GM12878 (cell line): ENCODE measurements at regions not wholly inside any gene's neighbourhood (a gene's known extent, or its start where the extent isn't known, plus 50 kb on each side); places are given as distances from the start of the nearest gene placed in this dataset.

Experiments used
- ATAC-seq: fragments of 200-7000 bp; cut with Tn5 transposase; 3 replicates; pipeline ENCODE4 v1.9.1; 2020; ENCODE audit warnings: mild to moderate bottlenecking, moderate library complexity
- BruUV-seq: library from RNA; stranded (reverse); fragments of 400-500 nt; replicated peaks from 2 replicates; lab custom pipeline; 2021; lab: Mats Ljungman, UMichigan
- CTCF ChIA-PET: fragments of 300-600 bp; sonication (Branson Sonifier 250); formaldehyde crosslinking; extraction: SDS; loops from one replicate; lab custom pipeline; 2021; ENCODE audit warnings: inconsistent platforms; lab: Yijun Ruan, JAX
- POLR2A ChIA-PET: fragments of 350-600 bp; formaldehyde crosslinking; extraction: SDS; loops from one replicate; lab custom pipeline; 2021; ENCODE audit warnings: inconsistent platforms; lab: Charles Lee
- RAD21 ChIA-PET: fragments of 300-600 bp; sonication (Branson Sonifier 250); formaldehyde crosslinking; loops from one replicate; lab custom pipeline; 2023; ENCODE audit warnings: antibody characterized with exemption; ENCODE audit not compliant: unreplicated experiment; lab: Charles Lee
- SMC1A ChIA-PET: fragments of 300-600 bp; sonication (Branson Sonifier 250); formaldehyde crosslinking; loops from one replicate; lab custom pipeline; 2023; ENCODE audit not compliant: unreplicated experiment, uncharacterized antibody; lab: Charles Lee
- DNase-seq: peaks from one replicate; pipeline ENCODE4 v3.0.0-alpha.2; 2011; ENCODE audit warnings: low read depth, low spot score
- FAIRE-seq: peaks from 3 replicates; lab custom pipeline; 2011; peaks lifted over from hg19 to GRCh38; lab: Jason Lieb, UNC
- H2AFZ ChIP-seq: 2 replicates; pipeline ENCODE4 v1.6.0; 2011; ENCODE audit warnings: low read depth, low read length, control low read depth; ENCODE audit not compliant: control insufficient read depth
- H3K27ac ChIP-seq: 2 replicates; pipeline ENCODE4 v1.5.1; 2011; ENCODE audit warnings: control low read depth; ENCODE audit not compliant: control insufficient read depth, insufficient read depth
- H3K27me3 ChIP-seq, 2 experiments: replicated peaks in 1 of 2; 2 replicates each; pipeline versions ENCODE4 v1.6.0 to v1.6.1; 2011; ENCODE audit warnings: low read length in 1 of 2; ENCODE audit not compliant: control insufficient read depth in 2 of 2, insufficient read depth in 2 of 2
- H3K36me3 ChIP-seq, 2 experiments: 2 replicates each; pipeline ENCODE4 v1.5.1; 2011; ENCODE audit warnings: low read length in 1 of 2; ENCODE audit not compliant: control insufficient read depth in 2 of 2, insufficient read depth in 2 of 2
- H3K4me1 ChIP-seq: 2 replicates; pipeline ENCODE4 v1.6.1; 2011; ENCODE audit warnings: mild to moderate bottlenecking, low read length, moderate library complexity, mixed read lengths; ENCODE audit not compliant: control insufficient read depth, insufficient read depth
- H3K4me2 ChIP-seq: 2 replicates; pipeline ENCODE4 v1.6.0; 2011; ENCODE audit warnings: control low read depth; ENCODE audit not compliant: control insufficient read depth, insufficient read depth
- H3K4me3 ChIP-seq: fragments of 200-600 bp; sonication (generic); 2 replicates; pipeline ENCODE4 v1.5.1; 2016
- H3K79me2 ChIP-seq: 2 replicates; pipeline ENCODE4 v1.6.0; 2011; ENCODE audit warnings: low read length; ENCODE audit not compliant: control insufficient read depth, insufficient read depth
- H3K9ac ChIP-seq: 2 replicates; pipeline ENCODE4 v1.8.0; 2011; ENCODE audit warnings: low read length, control low read depth, mixed read lengths; ENCODE audit not compliant: control insufficient read depth, insufficient read depth
- H3K9me3 ChIP-seq: replicated peaks from 3 replicates; pipeline ENCODE4 v1.5.1; 2011; ENCODE audit warnings: mild to moderate bottlenecking, low read length; ENCODE audit not compliant: control insufficient read depth, insufficient read depth
- H4K20me1 ChIP-seq: 2 replicates; pipeline ENCODE4 v1.6.0; 2011; ENCODE audit not compliant: control insufficient read depth, insufficient read depth
- ASH2L ChIP-seq: fragments of 300-600, 200-600 bp; sonication (generic); IDR thresholded peaks from 2 replicates; pipeline ENCODE4 v1.6.1; 2017; ENCODE audit warnings: low read depth, mild to moderate bottlenecking, borderline replicate concordance
- BCL11A ChIP-seq: IDR thresholded peaks from 2 replicates; pipeline ENCODE4 v1.6.1; 2011; ENCODE audit warnings: low read depth, low read length
- CHD4 ChIP-seq: fragments of 200-600 bp; sonication (generic); IDR thresholded peaks from 2 replicates; pipeline ENCODE4 v1.6.1; 2016; ENCODE audit warnings: mild to moderate bottlenecking
- EZH2 ChIP-seq: IDR thresholded peaks from 2 replicates; pipeline ENCODE4 v1.6.1; 2012; ENCODE audit warnings: low read depth, mild to moderate bottlenecking, control low read depth, inconsistent platforms, low read length, borderline replicate concordance; ENCODE audit not compliant: control insufficient read depth
- FOXK2 ChIP-seq: fragments of 450-650 bp; IDR thresholded peaks from 2 replicates; pipeline ENCODE4 v1.6.1; 2017; ENCODE audit warnings: mild to moderate bottlenecking, moderate library complexity
- GABPA ChIP-seq: IDR thresholded peaks from 2 replicates; pipeline ENCODE4 v1.6.1; 2014; ENCODE audit warnings: antibody characterized with exemption, low read depth, mild to moderate bottlenecking, inconsistent platforms
- GATAD2B ChIP-seq: fragments of 450-650 bp; conservative IDR thresholded peaks from 2 replicates; pipeline ENCODE4 v1.6.1; 2017; ENCODE audit warnings: low read depth, mild to moderate bottlenecking, moderate library complexity
- IKZF2 ChIP-seq, 2 experiments: fragments of 450-650 bp; IDR thresholded peaks; 2 replicates each; pipeline ENCODE4 v1.6.1; 2017; ENCODE audit warnings: mild to moderate bottlenecking in 2 of 2, moderate library complexity in 2 of 2
- SMC3 ChIP-seq: IDR thresholded peaks from 2 replicates; pipeline ENCODE4 v1.6.1; 2011; ENCODE audit warnings: low read length, improper control_type of control experiment, borderline replicate concordance
- STAT1 ChIP-seq: fragments of 450-650 bp; conservative IDR thresholded peaks from 2 replicates; pipeline ENCODE4 v1.6.1; 2014; ENCODE audit warnings: antibody characterized with exemption, mild to moderate bottlenecking
- WGBS: methylation state at CpG from one replicate; pipeline ENCODE4 v1.1.6; 2016; ENCODE audit warnings: low lambda C conversion rate; ENCODE audit not compliant: insufficient replicate concordance, insufficient coverage; ENCODE audit errors: missing lambda C conversion rate; 5-methylcytosine and 5-hydroxymethylcytosine counted together
- in situ Hi-C: fragments of 300-500 bp; cut with MboI; formaldehyde crosslinking; loops from 9 replicates; pipeline ENCODE4 v1.14.3; 2018; ENCODE audit warnings: mixed read lengths
- intact Hi-C: fragments of 100-400 bp; cut with micrococcal nuclease; formaldehyde crosslinking; loops from one replicate; pipeline ENCODE4 v1.14.2; 2022; ENCODE audit not compliant: unreplicated experiment

DNA sequence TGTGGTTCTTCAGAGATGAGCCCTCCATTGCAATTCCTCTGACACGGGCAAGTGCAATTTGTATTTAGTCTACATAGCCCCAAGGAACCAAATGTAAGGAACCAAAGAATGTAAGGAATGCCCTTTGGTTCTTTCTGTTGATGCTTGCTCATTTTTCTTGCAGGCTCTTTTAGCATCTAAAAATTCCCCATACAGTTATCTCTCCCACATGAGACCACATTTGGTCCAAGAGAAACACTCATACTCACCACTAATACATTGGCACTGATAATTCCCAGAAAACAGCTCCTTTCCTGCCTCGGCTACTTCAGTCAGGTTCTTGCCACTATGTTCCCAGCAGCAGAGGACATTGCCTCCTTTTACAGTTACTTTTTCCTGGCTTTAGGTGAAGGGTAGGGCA lies 332.6 kb downstream of the AEBP2 start (continued):
- TF ChIP-seq SMC3 (no peak), FOXK2 (no peak)

DNA sequence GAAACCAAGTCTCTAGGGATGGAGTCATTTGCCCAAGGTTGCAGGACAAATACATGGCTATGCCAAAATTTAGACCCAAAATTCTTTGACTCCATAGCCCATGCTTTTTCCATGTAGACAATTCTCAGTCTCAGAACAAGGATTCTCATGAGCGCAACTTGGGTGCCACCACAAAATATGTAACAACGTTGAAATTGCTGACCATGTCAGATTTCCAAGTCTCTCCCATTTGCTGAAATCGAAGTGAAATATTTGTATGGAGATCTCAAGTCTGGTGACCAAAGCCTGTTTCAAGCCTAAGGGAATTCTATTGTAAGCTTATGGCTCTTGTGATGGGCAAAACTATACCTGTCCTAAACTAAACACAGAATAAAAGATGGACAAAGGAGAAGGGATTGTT lies 333.5 kb downstream of the AEBP2 start:
- DNase-seq (no peak), ATAC-seq (no peak), FAIRE-seq (no peak)
- no peaks in the 10 kb centered on the region for H3K4me1 ChIP-seq
- intact Hi-C loops (no loop called here), in situ Hi-C loops (no loop called here)
- H3K36me3 ChIP-seq, result no peaks in the 10 kb centered on the region
- no peak overlapping the region for H3K9ac ChIP-seq
- ChIA-PET CTCF (no interaction called here), POLR2A (no interaction called here), RAD21 (interaction anchor here (1.0 kb wide), 1 partner anchor 144 kb away, joined by 4 read pairs; no protein-coding TSS in a partner anchor), SMC1A (interaction anchor here (1.7 kb wide), 1 partner anchor 62 kb away, joined by 4 read pairs; no protein-coding TSS in a partner anchor)
- no peak overlapping the region for H3K27ac ChIP-seq
- H3K4me2 ChIP-seq, result no peak overlapping the region
- H3K9me3 ChIP-seq, result no peaks in the 10 kb centered on the region
- no peak for TF ChIP-seq STAT1
- TF ChIP-seq GABPA, result no peak
- no peak for TF ChIP-seq CHD4
- no peak for TF ChIP-seq IKZF2 (IDR thresholded peaks at IDR 0.05)
- no peak for TF ChIP-seq BCL11A
- no peak for TF ChIP-seq EZH2
- no peak for TF ChIP-seq GATAD2B
- TF ChIP-seq ASH2L, result no peak
- no peak overlapping the region for H3K4me3 ChIP-seq
- no peaks in the 10 kb centered on the region for H3K27me3 ChIP-seq
- WGBS, result 44% methylated on average over 3 of the region's 3 CpGs
- H2AFZ ChIP-seq, result no peak overlapping the region
- H4K20me1 ChIP-seq, result no peaks in the 10 kb centered on the region
- no TSS peak for BruUV-seq
- H3K79me2 ChIP-seq, result no peaks in the 10 kb centered on the region
